ENCODE measurements at regions not wholly inside any gene's neighbourhood (a gene's known extent, or its start where the extent isn't known, plus 50 kb on each side); places are given as distances from the start of the nearest gene placed in this dataset.
"Not testable (repeated sequence)": the region's sequence is repeated elsewhere in the genome, so short reads cannot be mapped to it uniquely, and the experiment has no call there.

GRCh38 chr21:22359599-22359998 is 1361.4 kb downstream of the NCAM2 start:
- TF ChIP-seq CTCF (conservative IDR thresholded peaks at IDR 0.05); EZH2 (IDR thresholded peaks at IDR 0.05; ENCODE audit: low read depth): not testable (repeated sequence)
